MM.1S (cell line): ENCODE measurements at regions not wholly inside any gene's neighbourhood (a gene's known extent, or its start where the extent isn't known, plus 50 kb on each side); places are given as distances from the start of the nearest gene placed in this dataset.

Experiments
- DNase-seq: peaks from one replicate; pipeline ENCODE4 v3.0.0-alpha.2; 2015
- H2AFZ ChIP-seq: fragments of 300-600 bp; sonication (generic); 2 replicates; pipeline ENCODE4 v1.6.0; 2016; ENCODE audit warnings: antibody characterized with exemption, low read length
- H3F3A ChIP-seq: fragments of 300-600 bp; sonication (generic); 2 replicates; pipeline ENCODE4 v1.6.1; 2016; ENCODE audit warnings: mild to moderate bottlenecking, antibody characterized with exemption, low read length, moderate library complexity, mixed read lengths; ENCODE audit not compliant: insufficient read depth
- H3K27ac ChIP-seq: fragments of 300-600 bp; sonication (generic); 2 replicates; pipeline ENCODE4 v1.5.1; 2016; ENCODE audit warnings: mild to moderate bottlenecking, low read length
- H3K27me3 ChIP-seq: fragments of 300-600 bp; sonication (generic); replicated peaks from 2 replicates; pipeline ENCODE4 v1.6.0; 2016; ENCODE audit warnings: low read length; ENCODE audit not compliant: insufficient read depth
- H3K36me3 ChIP-seq: fragments of 300-600 bp; sonication (generic); replicated peaks from 2 replicates; pipeline ENCODE4 v1.6.1; 2016; ENCODE audit warnings: mild to moderate bottlenecking, low read length, mixed read lengths; ENCODE audit not compliant: insufficient read depth
- H3K4me1 ChIP-seq: fragments of 300-600 bp; sonication (generic); 2 replicates; pipeline ENCODE4 v1.6.1; 2016; ENCODE audit warnings: low read length, mixed read lengths
- H3K4me2 ChIP-seq: fragments of 300-600 bp; sonication (generic); 2 replicates; pipeline ENCODE4 v1.6.0; 2016; ENCODE audit warnings: low read depth, low read length
- H3K4me3 ChIP-seq: fragments of 300-600 bp; sonication (generic); 2 replicates; pipeline ENCODE4 v1.5.1; 2016; ENCODE audit warnings: low read length, mixed read lengths
- H3K79me2 ChIP-seq: fragments of 300-600 bp; sonication (generic); 2 replicates; pipeline ENCODE4 v1.6.1; 2016; ENCODE audit warnings: mixed run types, low read length, mixed read lengths
- H3K9ac ChIP-seq: fragments of 300-600 bp; sonication (generic); 2 replicates; pipeline ENCODE4 v1.6.1; 2016; ENCODE audit warnings: low read length, mixed read lengths
- H3K9me2 ChIP-seq: fragments of 300-600 bp; sonication (generic); replicated peaks from 2 replicates; pipeline ENCODE4 v1.6.1; 2016; ENCODE audit warnings: mild to moderate bottlenecking, low read length, mixed read lengths; ENCODE audit not compliant: insufficient read depth
- H3K9me3 ChIP-seq: fragments of 300-600 bp; sonication (generic); replicated peaks from 2 replicates; pipeline ENCODE4 v1.6.1; 2016; ENCODE audit warnings: mild to moderate bottlenecking, low read length, mixed read lengths; ENCODE audit not compliant: insufficient read depth
- H4K20me1 ChIP-seq: fragments of 300-600 bp; sonication (generic); 2 replicates; pipeline ENCODE4 v1.6.1; 2016; ENCODE audit warnings: mild to moderate bottlenecking, low read length, moderate library complexity, mixed read lengths; ENCODE audit not compliant: insufficient read depth
- EZH2 ChIP-seq: fragments of 300-600 bp; sonication (generic); optimal IDR thresholded peaks from 2 replicates; pipeline ENCODE3; 2017; ENCODE audit warnings: low read depth, mild to moderate bottlenecking, antibody characterized with exemption, low read length, mixed read lengths
- EZH2phosphoT487 ChIP-seq: fragments of 300-600 bp; sonication (generic); IDR thresholded peaks from 2 replicates; pipeline ENCODE4 v1.6.1; 2018; ENCODE audit warnings: antibody characterized with exemption, low read length
- TF ChIP-seq, protein P1 (sequence below): fragments of 300-600 bp; sonication (generic); IDR thresholded peaks from 2 replicates; pipeline ENCODE4 v1.5.1; 2016; ENCODE audit warnings: antibody characterized with exemption, low read length, mixed read lengths

DNA sequence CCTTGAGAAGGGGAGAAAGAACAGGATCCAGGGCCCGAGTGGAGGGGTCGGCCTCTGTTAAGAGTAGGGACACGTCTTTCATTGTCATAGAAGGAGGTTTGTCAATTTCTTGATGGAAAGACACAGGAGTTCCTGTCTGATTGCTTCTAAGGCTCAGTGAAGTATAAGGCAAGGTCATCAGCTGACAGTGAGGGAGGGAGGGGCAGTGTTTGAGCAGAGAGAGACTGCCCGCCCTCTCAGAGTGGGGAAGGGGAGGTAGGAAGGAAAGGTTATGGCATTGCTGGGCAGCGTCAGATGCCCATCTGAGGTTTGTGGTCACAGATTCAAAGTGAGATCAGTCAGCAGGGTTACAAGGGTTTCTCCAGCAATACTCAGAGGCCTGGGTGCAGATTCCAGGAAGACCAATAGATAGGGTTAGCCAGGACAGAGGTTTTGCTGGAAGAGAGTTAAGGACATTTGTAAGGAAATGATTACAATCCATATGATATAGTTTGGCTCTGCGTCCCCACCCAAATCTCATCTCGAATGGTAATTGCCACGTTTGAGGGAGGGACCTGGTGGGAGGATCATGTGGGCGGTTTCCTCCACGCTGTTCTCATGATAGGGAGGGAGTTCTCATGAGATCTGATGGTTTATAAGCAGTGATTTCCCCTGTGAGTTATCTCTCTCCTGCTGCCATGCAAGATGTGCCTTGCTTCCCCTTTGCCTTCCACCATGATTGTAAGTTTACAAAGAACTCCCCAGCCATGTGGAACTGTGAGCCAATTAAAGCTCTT, 127.2 kb upstream of the GJB5 start:
- DNase-seq, result no peak
- Histone ChIP-seq H3K4me1 (no peaks in the 10 kb centered on the region), H3K36me3 (no peaks in the 10 kb centered on the region), H3K4me3 (no peak overlapping the region), H3F3A (no peaks in the 10 kb centered on the region), H3K27ac (no peak overlapping the region), H4K20me1 (no peaks in the 10 kb centered on the region), H3K9me2 (no peaks in the 10 kb centered on the region), H3K9ac (no peak overlapping the region), H3K79me2 (no peaks in the 10 kb centered on the region), H2AFZ (no peak overlapping the region), H3K27me3 (peaks cover 19% of the 10 kb centered on the region), H3K9me3 (no peaks in the 10 kb centered on the region), H3K4me2 (no peak overlapping the region)
- no peak for TF ChIP-seq EZH2
- TF ChIP-seq, protein P1, sequence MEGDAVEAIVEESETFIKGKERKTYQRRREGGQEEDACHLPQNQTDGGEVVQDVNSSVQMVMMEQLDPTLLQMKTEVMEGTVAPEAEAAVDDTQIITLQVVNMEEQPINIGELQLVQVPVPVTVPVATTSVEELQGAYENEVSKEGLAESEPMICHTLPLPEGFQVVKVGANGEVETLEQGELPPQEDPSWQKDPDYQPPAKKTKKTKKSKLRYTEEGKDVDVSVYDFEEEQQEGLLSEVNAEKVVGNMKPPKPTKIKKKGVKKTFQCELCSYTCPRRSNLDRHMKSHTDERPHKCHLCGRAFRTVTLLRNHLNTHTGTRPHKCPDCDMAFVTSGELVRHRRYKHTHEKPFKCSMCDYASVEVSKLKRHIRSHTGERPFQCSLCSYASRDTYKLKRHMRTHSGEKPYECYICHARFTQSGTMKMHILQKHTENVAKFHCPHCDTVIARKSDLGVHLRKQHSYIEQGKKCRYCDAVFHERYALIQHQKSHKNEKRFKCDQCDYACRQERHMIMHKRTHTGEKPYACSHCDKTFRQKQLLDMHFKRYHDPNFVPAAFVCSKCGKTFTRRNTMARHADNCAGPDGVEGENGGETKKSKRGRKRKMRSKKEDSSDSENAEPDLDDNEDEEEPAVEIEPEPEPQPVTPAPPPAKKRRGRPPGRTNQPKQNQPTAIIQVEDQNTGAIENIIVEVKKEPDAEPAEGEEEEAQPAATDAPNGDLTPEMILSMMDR, result no peak
- TF ChIP-seq EZH2phosphoT487, result no peak

DNA sequence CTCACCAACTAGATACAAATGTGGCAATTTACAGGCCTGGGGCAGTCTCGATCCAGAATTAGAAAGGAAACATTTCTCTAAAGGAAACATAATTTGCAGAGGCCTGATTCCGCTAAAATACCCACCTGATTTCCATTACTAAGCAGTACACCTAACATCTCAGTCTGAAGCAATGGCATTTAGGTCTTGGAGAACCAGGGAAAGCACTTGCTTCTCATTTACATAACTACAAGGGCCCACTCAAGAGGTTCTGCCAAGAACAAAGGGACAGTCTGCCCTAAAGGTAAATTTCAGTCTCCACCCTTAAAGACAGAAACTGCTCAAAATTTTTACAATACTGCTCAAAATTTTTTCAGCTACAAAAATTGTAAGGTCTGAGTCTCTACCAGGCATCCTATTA, 123.7 kb upstream of the GJB5 start:
- Histone ChIP-seq H3K4me3 (no peak overlapping the region), H3K27me3 (peaks cover 19% of the 10 kb centered on the region; the same call in 1 of the 2 replicates), H3K4me1 (no peaks in the 10 kb centered on the region), H3K4me2 (no peak overlapping the region), H3K36me3 (no peaks in the 10 kb centered on the region), H3K9me3 (no peaks in the 10 kb centered on the region), H3F3A (no peaks in the 10 kb centered on the region), H3K9me2 (no peaks in the 10 kb centered on the region), H3K79me2 (no peaks in the 10 kb centered on the region), H3K27ac (no peak overlapping the region), H3K9ac (no peak overlapping the region), H4K20me1 (no peaks in the 10 kb centered on the region), H2AFZ (no peak overlapping the region)
- no peak for DNase-seq
- TF ChIP-seq EZH2phosphoT487 (no peak), EZH2 (no peak)
- TF ChIP-seq, protein P1, result no peak

DNA sequence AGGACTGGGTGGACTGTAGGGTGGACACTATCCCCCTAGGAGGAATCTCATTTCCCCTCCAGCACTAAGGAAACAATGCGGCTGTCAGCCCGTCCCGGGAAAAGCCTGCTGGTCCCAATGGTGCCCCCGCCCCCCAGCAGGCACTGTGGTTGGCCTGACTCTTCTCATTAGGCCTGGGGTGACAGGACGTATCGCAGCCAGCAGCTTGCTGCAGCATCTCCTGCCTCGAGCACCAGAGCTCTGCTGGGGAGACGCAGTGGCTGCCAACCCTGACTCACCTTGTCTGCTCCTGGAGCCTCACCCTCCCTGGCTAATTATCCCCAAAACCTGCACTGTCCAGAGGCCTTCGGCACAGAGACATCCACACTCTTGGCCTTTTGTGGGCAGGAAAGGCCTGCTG, 115.1 kb upstream of the GJB5 start:
- H3K4me2 ChIP-seq, result no peak overlapping the region
- TF ChIP-seq EZH2 (no peak), EZH2phosphoT487 (no peak)
- TF ChIP-seq, protein P1, result no peak
- H3K27ac ChIP-seq, result no peak overlapping the region
- no peak overlapping the region for H2AFZ ChIP-seq
- H3K4me3 ChIP-seq, result no peak overlapping the region
- no peaks in the 10 kb centered on the region for H3K4me1 ChIP-seq
- H3K9me3 ChIP-seq, result no peaks in the 10 kb centered on the region
- no peaks in the 10 kb centered on the region for H3K36me3 ChIP-seq
- H4K20me1 ChIP-seq, result no peaks in the 10 kb centered on the region
- H3K27me3 ChIP-seq, result no peaks in the 10 kb centered on the region
- no peaks in the 10 kb centered on the region for H3F3A ChIP-seq
- H3K9me2 ChIP-seq, result no peaks in the 10 kb centered on the region
- no peaks in the 10 kb centered on the region for H3K79me2 ChIP-seq
- no peak for DNase-seq
- no peak overlapping the region for H3K9ac ChIP-seq
